ENCODE measurements at regions not wholly inside any gene's neighbourhood (a gene's known extent, or its start where the extent isn't known, plus 50 kb on each side); places are given as distances from the start of the nearest gene placed in this dataset.
"Not testable (repeated sequence)": the region's sequence is repeated elsewhere in the genome, so short reads cannot be mapped to it uniquely, and the experiment has no call there.

GRCh38 chr22:33139937-33140336 is 81.8 kb upstream of the SYN3 start:
- DNase-seq (ENCODE audit: low read depth) = no peak

- DNase-seq (ENCODE audit: low read depth) = not testable (repeated sequence)
Measured at GRCh38 chr22:33138333-33138732, 80.2 kb upstream of the SYN3 start.

- DNase-seq (ENCODE audit: low read depth) = no peak
Measured at GRCh38 chr22:33130473-33130872, 72.3 kb upstream of the SYN3 start.

- DNase-seq (ENCODE audit: low read depth) = no peak
Measured at GRCh38 chr22:33129621-33130020, 71.4 kb upstream of the SYN3 start.

- DNase-seq (ENCODE audit: low read depth) = peak; percentile 12
Measured at GRCh38 chr22:33126881-33127280, 68.7 kb upstream of the SYN3 start.

- DNase-seq (ENCODE audit: low read depth) = no peak
Measured at GRCh38 chr22:33124471-33124870, 66.3 kb upstream of the SYN3 start.

- DNase-seq (ENCODE audit: low read depth) = peak; percentile 18
Measured at GRCh38 chr22:33122439-33122838, 64.3 kb upstream of the SYN3 start.

- no peak for DNase-seq (ENCODE audit: low read depth)
Measured at GRCh38 chr22:33119044-33119443, 60.9 kb upstream of the SYN3 start.

- no peak for DNase-seq (ENCODE audit: low read depth)
Measured at GRCh38 chr22:33117821-33118220, 59.6 kb upstream of the SYN3 start.

GRCh38 chr22:33116841-33117547 is 58.8 kb upstream of the SYN3 start:
- peak; percentile 57 for DNase-seq (ENCODE audit: low read depth)

- no peak for DNase-seq (ENCODE audit: low read depth)
Measured at GRCh38 chr22:33114565-33114964, 56.4 kb upstream of the SYN3 start.

- no peak for DNase-seq (ENCODE audit: low read depth)
Measured at GRCh38 chr22:33112580-33112979, 54.4 kb upstream of the SYN3 start.

- DNase-seq (ENCODE audit: low read depth) = no peak
Measured at GRCh38 chr22:33111491-33111890, 53.3 kb upstream of the SYN3 start.

GRCh38 chr22:33110562-33111163 is 52.5 kb upstream of the SYN3 start:
- no peak for DNase-seq (ENCODE audit: low read depth)

GRCh38 chr22:33109514-33110430 is 51.6 kb upstream of the SYN3 start:
- no peak for DNase-seq (ENCODE audit: low read depth)

- no peak for DNase-seq (ENCODE audit: low read depth)
Measured at GRCh38 chr22:33108037-33108436, 49.9 kb upstream of the SYN3 start.
